ENCODE measurements at regions not wholly inside any gene's neighbourhood (a gene's known extent, or its start where the extent isn't known, plus 50 kb on each side); places are given as distances from the start of the nearest gene placed in this dataset.

DNA sequence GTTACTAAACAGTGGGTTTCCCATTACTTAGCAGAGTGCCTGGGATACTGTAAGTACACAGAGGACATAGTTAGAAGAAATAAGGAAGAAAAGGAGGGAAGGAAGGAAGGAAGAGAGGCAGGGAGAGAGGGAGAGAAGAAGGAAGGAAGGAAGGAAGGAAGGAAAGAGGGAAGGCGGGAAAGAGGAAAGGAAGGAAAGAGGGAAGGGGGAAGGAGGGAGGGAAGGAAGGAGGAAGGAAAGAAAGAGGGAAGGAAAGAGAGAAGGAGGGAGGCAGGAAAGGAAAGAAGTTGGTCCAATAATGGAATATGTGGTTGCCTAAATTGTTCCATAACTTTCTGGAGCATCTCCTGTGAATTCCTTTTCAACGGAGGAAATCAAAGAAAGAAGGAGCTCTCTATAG lies 1230.4 kb downstream of the AACS start:
- TF ChIP-seq, protein P1, sequence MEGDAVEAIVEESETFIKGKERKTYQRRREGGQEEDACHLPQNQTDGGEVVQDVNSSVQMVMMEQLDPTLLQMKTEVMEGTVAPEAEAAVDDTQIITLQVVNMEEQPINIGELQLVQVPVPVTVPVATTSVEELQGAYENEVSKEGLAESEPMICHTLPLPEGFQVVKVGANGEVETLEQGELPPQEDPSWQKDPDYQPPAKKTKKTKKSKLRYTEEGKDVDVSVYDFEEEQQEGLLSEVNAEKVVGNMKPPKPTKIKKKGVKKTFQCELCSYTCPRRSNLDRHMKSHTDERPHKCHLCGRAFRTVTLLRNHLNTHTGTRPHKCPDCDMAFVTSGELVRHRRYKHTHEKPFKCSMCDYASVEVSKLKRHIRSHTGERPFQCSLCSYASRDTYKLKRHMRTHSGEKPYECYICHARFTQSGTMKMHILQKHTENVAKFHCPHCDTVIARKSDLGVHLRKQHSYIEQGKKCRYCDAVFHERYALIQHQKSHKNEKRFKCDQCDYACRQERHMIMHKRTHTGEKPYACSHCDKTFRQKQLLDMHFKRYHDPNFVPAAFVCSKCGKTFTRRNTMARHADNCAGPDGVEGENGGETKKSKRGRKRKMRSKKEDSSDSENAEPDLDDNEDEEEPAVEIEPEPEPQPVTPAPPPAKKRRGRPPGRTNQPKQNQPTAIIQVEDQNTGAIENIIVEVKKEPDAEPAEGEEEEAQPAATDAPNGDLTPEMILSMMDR (IDR thresholded peaks at IDR 0.05), result no peak
- TF ChIP-seq POLR2A (IDR thresholded peaks at IDR 0.05), result no peak
